ENCODE measurements at regions not wholly inside any gene's neighbourhood (a gene's known extent, or its start where the extent isn't known, plus 50 kb on each side); places are given as distances from the start of the nearest gene placed in this dataset.

DNA sequence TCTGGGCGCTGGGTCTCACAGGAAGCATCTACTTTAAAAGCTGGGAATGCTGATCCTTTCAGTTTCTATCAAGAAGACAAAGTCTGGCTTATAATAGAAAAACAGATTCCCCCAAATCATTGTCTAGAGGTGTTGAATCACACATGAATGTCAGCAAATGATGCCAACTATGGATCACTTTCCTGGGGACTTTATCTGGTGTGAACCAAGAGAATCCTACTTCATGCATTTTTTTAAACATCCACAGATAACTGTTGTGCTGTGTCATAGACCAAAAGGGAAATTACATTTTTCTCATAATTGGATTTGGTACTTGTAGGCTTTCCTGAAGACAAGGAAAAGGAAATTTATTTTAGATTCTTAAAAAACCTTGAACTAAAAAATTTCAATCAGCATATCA lies 132.7 kb downstream of the CD47 start:
- TF ChIP-seq, protein P1, sequence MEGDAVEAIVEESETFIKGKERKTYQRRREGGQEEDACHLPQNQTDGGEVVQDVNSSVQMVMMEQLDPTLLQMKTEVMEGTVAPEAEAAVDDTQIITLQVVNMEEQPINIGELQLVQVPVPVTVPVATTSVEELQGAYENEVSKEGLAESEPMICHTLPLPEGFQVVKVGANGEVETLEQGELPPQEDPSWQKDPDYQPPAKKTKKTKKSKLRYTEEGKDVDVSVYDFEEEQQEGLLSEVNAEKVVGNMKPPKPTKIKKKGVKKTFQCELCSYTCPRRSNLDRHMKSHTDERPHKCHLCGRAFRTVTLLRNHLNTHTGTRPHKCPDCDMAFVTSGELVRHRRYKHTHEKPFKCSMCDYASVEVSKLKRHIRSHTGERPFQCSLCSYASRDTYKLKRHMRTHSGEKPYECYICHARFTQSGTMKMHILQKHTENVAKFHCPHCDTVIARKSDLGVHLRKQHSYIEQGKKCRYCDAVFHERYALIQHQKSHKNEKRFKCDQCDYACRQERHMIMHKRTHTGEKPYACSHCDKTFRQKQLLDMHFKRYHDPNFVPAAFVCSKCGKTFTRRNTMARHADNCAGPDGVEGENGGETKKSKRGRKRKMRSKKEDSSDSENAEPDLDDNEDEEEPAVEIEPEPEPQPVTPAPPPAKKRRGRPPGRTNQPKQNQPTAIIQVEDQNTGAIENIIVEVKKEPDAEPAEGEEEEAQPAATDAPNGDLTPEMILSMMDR (IDR thresholded peaks at IDR 0.05): no peak
- no peak for TF ChIP-seq POLR2AphosphoS5 (IDR thresholded peaks at IDR 0.05; ENCODE audit: low read depth, low read length)

Data from Panc1 (cell line).